Panc1 (cell line): ENCODE measurements at regions not wholly inside any gene's neighbourhood (a gene's known extent, or its start where the extent isn't known, plus 50 kb on each side); places are given as distances from the start of the nearest gene placed in this dataset.

ENCODE experiments used
- ATAC-seq: fragments of 200-7000 bp; cut with Tn5 transposase; 2 replicates; pipeline ENCODE4 v1.9.1; 2020; ENCODE audit warnings: mild to moderate bottlenecking, moderate library complexity
- BruUV-seq: library from RNA; stranded (reverse); fragments of 400-500 nt; replicated peaks from 2 replicates; lab custom pipeline; 2021; lab: Mats Ljungman, UMichigan
- CTCF ChIA-PET: fragments of 300-600 bp; sonication (Branson Sonifier 250); formaldehyde crosslinking; loops from one replicate; lab custom pipeline; 2022; ENCODE audit warnings: antibody characterized with exemption; lab: Charles Lee
- POLR2A ChIA-PET: fragments of 300-600 bp; sonication (Branson Sonifier 250); formaldehyde crosslinking; loops from one replicate; lab custom pipeline; 2022; ENCODE audit warnings: antibody characterized with exemption; lab: Charles Lee
- DNase-seq: peaks from one replicate; pipeline ENCODE4 v3.0.0-alpha.2; 2010; ENCODE audit warnings: low read depth, low spot score
- H3K27ac ChIP-seq: 2 replicates; pipeline ENCODE4 v1.5.1; 2011; ENCODE audit warnings: mild to moderate bottlenecking, low read length, inconsistent platforms
- H3K27me3 ChIP-seq: fragments of 200-500 bp; sonication (Bioruptor generic); 2 replicates; pipeline ENCODE4 v1.6.0; 2014; ENCODE audit warnings: low read length, inconsistent platforms; ENCODE audit not compliant: control insufficient read depth, insufficient read depth
- H3K36me3 ChIP-seq: fragments of 200-500 bp; sonication (Bioruptor generic); 2 replicates; pipeline ENCODE4 v1.5.1; 2014; ENCODE audit warnings: inconsistent platforms, mild to moderate bottlenecking, low read length, moderate library complexity; ENCODE audit not compliant: control insufficient read depth, insufficient read depth
- H3K4me1 ChIP-seq: 2 replicates; pipeline ENCODE4 v1.5.1; 2011; ENCODE audit warnings: inconsistent platforms, mild to moderate bottlenecking, low read length, moderate library complexity; ENCODE audit not compliant: control insufficient read depth, insufficient read depth
- H3K4me3 ChIP-seq, 2 experiments: 2 replicates each; pipeline ENCODE4 v1.5.1; 2011 to 2012; ENCODE audit warnings: low read depth in 2 of 2, low read length in 2 of 2, mild to moderate bottlenecking in 2 of 2, inconsistent platforms in 1 of 2, moderate library complexity in 1 of 2
- H3K9me3 ChIP-seq: fragments of 200-500 bp; sonication (Bioruptor generic); 2 replicates; pipeline ENCODE4 v1.5.1; 2014; ENCODE audit warnings: low read depth, mild to moderate bottlenecking, inconsistent platforms, low read length, moderate library complexity; ENCODE audit not compliant: control insufficient read depth, insufficient read depth
- POLR2AphosphoS5 ChIP-seq: IDR thresholded peaks from 2 replicates; pipeline ENCODE4 v1.6.1; 2012; ENCODE audit warnings: mild to moderate bottlenecking, low read depth, low read length, moderate library complexity
- SIN3A ChIP-seq: IDR thresholded peaks from 2 replicates; pipeline ENCODE4 v1.6.1; 2012; ENCODE audit warnings: low read depth, mild to moderate bottlenecking, low read length, moderate library complexity, borderline replicate concordance; ENCODE audit not compliant: insufficient read depth
- TCF7L2 ChIP-seq: IDR thresholded peaks from 2 replicates; pipeline ENCODE4 v1.6.1; 2011; ENCODE audit warnings: mild to moderate bottlenecking, low read depth, low read length, inconsistent platforms
- in situ Hi-C: cut with HindIII; loops from 2 replicates; pipeline ENCODE4 v1.10.0; 2016; ENCODE audit warnings: low sequenced_read_pairs, low pct_unique_long_range_greater_than_20kb
- intact Hi-C: fragments of 100-400 bp; cut with micrococcal nuclease; formaldehyde crosslinking; loops from one replicate; pipeline ENCODE4 v1.10.0; 2022; ENCODE audit not compliant: unreplicated experiment
- TF ChIP-seq, protein P1 (sequence below), 2 experiments: IDR thresholded peaks; 2 replicates each; pipeline ENCODE4 v1.6.1; 2011 to 2012; ENCODE audit warnings: low read depth in 2 of 2, control low read depth in 1 of 2, low read length in 1 of 2, mild to moderate bottlenecking in 1 of 2, moderate library complexity in 1 of 2; ENCODE audit not compliant: insufficient read depth in 1 of 2
- TF ChIP-seq, protein P2 (sequence below): fragments of 450-650 bp; IDR thresholded peaks from 2 replicates; pipeline ENCODE4 v1.5.1; 2017; ENCODE audit warnings: mild to moderate bottlenecking

DNA sequence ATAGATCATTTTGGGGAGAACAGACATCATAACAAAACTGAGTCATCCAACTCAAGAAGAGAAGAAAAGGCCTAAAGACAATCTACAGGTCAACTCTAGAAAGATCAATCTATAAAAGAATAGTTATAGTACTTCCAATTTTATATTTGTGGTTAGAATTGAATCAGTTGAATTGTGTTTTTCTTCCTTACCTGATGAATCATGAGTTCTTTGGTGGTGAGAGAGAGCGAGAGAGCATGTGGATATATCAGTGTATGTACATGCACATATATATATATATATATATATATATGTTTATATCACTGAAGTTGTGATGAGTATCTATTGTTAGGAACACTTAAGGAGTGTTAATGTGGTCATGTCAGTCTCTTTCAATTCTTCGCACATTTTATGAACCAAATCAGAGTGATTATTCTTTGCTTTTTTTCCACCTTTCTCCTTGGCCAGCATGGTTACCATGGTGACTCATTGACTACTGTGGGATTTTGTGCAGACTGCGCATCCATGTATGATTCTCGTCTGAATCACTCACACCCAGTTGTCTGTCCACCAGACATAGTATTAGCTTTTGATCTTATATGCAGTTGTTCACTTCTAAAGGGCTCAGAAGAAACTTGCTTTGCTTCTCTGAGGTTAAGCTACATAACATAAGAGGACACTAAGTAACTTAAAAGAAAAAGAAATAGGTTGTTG is 90.4 kb upstream of the RAB40AL start:
- BruUV-seq, result no TSS peak
- in situ Hi-C loops (no loop called here), intact Hi-C loops (no loop called here)
- H3K4me3 ChIP-seq, result no peak overlapping the region
- no peak for ATAC-seq
- ChIA-PET CTCF (no interaction called here), POLR2A (no interaction called here)
- H3K27ac ChIP-seq, result no peak overlapping the region
- TF ChIP-seq TCF7L2, result no peak
- TF ChIP-seq, protein P1, sequence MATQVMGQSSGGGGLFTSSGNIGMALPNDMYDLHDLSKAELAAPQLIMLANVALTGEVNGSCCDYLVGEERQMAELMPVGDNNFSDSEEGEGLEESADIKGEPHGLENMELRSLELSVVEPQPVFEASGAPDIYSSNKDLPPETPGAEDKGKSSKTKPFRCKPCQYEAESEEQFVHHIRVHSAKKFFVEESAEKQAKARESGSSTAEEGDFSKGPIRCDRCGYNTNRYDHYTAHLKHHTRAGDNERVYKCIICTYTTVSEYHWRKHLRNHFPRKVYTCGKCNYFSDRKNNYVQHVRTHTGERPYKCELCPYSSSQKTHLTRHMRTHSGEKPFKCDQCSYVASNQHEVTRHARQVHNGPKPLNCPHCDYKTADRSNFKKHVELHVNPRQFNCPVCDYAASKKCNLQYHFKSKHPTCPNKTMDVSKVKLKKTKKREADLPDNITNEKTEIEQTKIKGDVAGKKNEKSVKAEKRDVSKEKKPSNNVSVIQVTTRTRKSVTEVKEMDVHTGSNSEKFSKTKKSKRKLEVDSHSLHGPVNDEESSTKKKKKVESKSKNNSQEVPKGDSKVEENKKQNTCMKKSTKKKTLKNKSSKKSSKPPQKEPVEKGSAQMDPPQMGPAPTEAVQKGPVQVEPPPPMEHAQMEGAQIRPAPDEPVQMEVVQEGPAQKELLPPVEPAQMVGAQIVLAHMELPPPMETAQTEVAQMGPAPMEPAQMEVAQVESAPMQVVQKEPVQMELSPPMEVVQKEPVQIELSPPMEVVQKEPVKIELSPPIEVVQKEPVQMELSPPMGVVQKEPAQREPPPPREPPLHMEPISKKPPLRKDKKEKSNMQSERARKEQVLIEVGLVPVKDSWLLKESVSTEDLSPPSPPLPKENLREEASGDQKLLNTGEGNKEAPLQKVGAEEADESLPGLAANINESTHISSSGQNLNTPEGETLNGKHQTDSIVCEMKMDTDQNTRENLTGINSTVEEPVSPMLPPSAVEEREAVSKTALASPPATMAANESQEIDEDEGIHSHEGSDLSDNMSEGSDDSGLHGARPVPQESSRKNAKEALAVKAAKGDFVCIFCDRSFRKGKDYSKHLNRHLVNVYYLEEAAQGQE (IDR thresholded peaks at IDR 0.05; ENCODE audit: insufficient read depth in 1 of 2, low read depth in 2 of 2, low read length in 1 of 2), result no peak
- TF ChIP-seq, protein P2, sequence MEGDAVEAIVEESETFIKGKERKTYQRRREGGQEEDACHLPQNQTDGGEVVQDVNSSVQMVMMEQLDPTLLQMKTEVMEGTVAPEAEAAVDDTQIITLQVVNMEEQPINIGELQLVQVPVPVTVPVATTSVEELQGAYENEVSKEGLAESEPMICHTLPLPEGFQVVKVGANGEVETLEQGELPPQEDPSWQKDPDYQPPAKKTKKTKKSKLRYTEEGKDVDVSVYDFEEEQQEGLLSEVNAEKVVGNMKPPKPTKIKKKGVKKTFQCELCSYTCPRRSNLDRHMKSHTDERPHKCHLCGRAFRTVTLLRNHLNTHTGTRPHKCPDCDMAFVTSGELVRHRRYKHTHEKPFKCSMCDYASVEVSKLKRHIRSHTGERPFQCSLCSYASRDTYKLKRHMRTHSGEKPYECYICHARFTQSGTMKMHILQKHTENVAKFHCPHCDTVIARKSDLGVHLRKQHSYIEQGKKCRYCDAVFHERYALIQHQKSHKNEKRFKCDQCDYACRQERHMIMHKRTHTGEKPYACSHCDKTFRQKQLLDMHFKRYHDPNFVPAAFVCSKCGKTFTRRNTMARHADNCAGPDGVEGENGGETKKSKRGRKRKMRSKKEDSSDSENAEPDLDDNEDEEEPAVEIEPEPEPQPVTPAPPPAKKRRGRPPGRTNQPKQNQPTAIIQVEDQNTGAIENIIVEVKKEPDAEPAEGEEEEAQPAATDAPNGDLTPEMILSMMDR, result no peak
- no peak for TF ChIP-seq SIN3A
- no peak for TF ChIP-seq POLR2AphosphoS5
- no peaks in the 10 kb centered on the region; the same call in 1 of the 2 replicates for H3K4me1 ChIP-seq
- no peaks in the 10 kb centered on the region for H3K36me3 ChIP-seq
- no peak for DNase-seq
- H3K9me3 ChIP-seq, result no peaks in the 10 kb centered on the region
- H3K27me3 ChIP-seq, result no peaks in the 10 kb centered on the region

DNA sequence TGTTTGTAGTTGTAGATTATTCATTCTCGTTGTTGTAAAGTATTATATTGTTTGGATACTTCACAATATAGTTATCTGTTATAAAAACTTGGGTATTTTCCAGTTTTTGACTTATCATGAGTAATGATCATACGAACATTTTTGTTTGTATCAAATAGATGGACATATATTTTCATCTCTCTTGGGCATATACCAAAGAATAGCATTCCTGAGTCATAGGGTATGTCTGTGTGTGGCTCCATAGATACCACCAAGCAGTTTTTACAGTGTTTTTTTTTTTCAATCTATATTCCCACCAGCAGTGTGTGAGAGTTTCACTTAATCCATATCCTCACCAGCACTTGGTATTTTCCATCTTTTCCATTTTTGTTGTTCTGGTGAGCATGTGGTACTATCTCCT is 89.7 kb upstream of the RAB40AL start:
- ATAC-seq (no peak), DNase-seq (no peak)
- no peak overlapping the region for H3K4me3 ChIP-seq
- H3K9me3 ChIP-seq, result no peaks in the 10 kb centered on the region
- H3K27ac ChIP-seq, result no peak overlapping the region
- in situ Hi-C loops, result no loop called here
- no TSS peak for BruUV-seq
- CTCF ChIA-PET, result no interaction called here
- TF ChIP-seq, protein P1 (IDR thresholded peaks at IDR 0.05; ENCODE audit: insufficient read depth in 1 of 2, low read depth in 2 of 2, low read length in 1 of 2), result no peak
- intact Hi-C loops, result no loop called here
- H3K36me3 ChIP-seq, result no peaks in the 10 kb centered on the region
- POLR2A ChIA-PET, result no interaction called here
- no peaks in the 10 kb centered on the region for H3K27me3 ChIP-seq
- H3K4me1 ChIP-seq, result no peaks in the 10 kb centered on the region; the same call in 1 of the 2 replicates
